Small intestine (tissue), 7 donors: ENCODE measurements at regions not wholly inside any gene's neighbourhood (a gene's known extent, or its start where the extent isn't known, plus 50 kb on each side); places are given as distances from the start of the nearest gene placed in this dataset.

Experiments used
- DNase-seq, 2 donors: peaks; one replicate each; pipeline versions ENCODE4 v3.0.0 to v3.0.0-alpha.2; 2013
- FAIRE-seq: peaks from 2 replicates; lab custom pipeline; 2012; peaks lifted over from hg19 to GRCh38; lab: Jason Lieb, UNC
- H3K27ac ChIP-seq, 3 donors: one replicate each; pipeline ENCODE4 v1.5.1; 2013; ENCODE audit warnings: low read length in 2 of 3, mild to moderate bottlenecking in 2 of 3, control low read depth in 1 of 3, inconsistent platforms in 1 of 3, low read depth in 1 of 3, moderate library complexity in 1 of 3
- H3K27me3 ChIP-seq, 3 donors: one replicate each; pipeline ENCODE4 v1.6.1; 2013; ENCODE audit warnings: low read length in 3 of 3, inconsistent platforms in 1 of 3; ENCODE audit not compliant: control insufficient read depth in 3 of 3, insufficient read depth in 3 of 3
- H3K36me3 ChIP-seq, 3 donors: one replicate each; pipeline ENCODE4 v1.6.1; 2013; ENCODE audit warnings: low read length in 3 of 3, inconsistent platforms in 1 of 3, low read depth in 1 of 3, mild to moderate bottlenecking in 1 of 3, moderate library complexity in 1 of 3; ENCODE audit not compliant: control insufficient read depth in 3 of 3, insufficient read depth in 2 of 3
- H3K4me1 ChIP-seq, 3 donors: one replicate each; pipeline ENCODE4 v1.6.1; 2013; ENCODE audit warnings: low read length in 2 of 3, inconsistent platforms in 1 of 3, low read depth in 1 of 3, mild to moderate bottlenecking in 1 of 3, moderate library complexity in 1 of 3; ENCODE audit not compliant: control insufficient read depth in 3 of 3, insufficient read depth in 2 of 3
- H3K4me3 ChIP-seq, 3 donors: one replicate each; pipeline ENCODE4 v1.5.1; 2013; ENCODE audit warnings: low read length in 3 of 3, control low read depth in 1 of 3, inconsistent platforms in 1 of 3, low read depth in 1 of 3, mild to moderate bottlenecking in 1 of 3, moderate library complexity in 1 of 3
- H3K9me3 ChIP-seq, 2 donors: one replicate each; pipeline ENCODE4 v1.6.1; 2013; ENCODE audit warnings: low read depth in 1 of 2, low read length in 1 of 2; ENCODE audit not compliant: control insufficient read depth in 2 of 2, insufficient read depth in 1 of 2
- WGBS, 3 donors: extraction: QIAGEN DNeasy Blood & Tissue Kit; methylation state at CpG; one replicate each; pipeline ENCODE4 v1.1.7; 2013; 5-methylcytosine and 5-hydroxymethylcytosine counted together
- donor health status: healthy with polysubstance abuse.
- donor health status: control.
- donor health status: control.
- donor health status: Bipolar disorder and iron deficiency.
- donor health status: healthy.

DNA sequence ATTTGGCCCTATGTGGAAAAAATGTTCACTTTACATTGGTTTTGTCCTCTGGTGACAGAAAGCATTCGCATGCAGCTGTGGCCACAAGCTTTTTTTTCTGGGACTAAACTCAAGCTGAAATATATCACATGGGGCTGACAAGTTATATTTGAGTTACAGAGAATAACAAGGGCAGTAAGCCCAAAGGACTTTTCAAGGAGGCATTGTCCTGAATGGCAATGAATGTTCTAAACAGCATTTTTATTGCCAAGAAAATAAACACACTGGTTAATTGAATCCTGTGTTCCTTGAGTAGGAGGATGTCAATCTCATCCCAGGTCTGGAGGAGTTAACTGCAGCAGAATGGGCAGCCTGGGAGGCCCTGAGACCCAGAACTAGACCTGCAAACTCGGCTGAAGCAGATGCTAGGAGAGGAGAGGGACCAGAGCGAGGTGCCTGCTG is 114.5 kb downstream of the COPRS start:
- WGBS, 3 donors: 44 to 66% (median 54%) methylated on average over 3 of the region's 3 CpGs
- H3K27me3 ChIP-seq: peaks cover 0 to 4% (median 0%) of the 10 kb centered on the region in 3 donors
- H3K36me3 ChIP-seq: no peaks in the 10 kb centered on the region
- H3K9me3 ChIP-seq: no peaks in the 10 kb centered on the region
- FAIRE-seq (no peak), DNase-seq (no peak)
- H3K27ac ChIP-seq: no peak overlapping the region
- H3K4me3 ChIP-seq: no peak overlapping the region
- H3K4me1 ChIP-seq: no peaks in the 10 kb centered on the region

DNA sequence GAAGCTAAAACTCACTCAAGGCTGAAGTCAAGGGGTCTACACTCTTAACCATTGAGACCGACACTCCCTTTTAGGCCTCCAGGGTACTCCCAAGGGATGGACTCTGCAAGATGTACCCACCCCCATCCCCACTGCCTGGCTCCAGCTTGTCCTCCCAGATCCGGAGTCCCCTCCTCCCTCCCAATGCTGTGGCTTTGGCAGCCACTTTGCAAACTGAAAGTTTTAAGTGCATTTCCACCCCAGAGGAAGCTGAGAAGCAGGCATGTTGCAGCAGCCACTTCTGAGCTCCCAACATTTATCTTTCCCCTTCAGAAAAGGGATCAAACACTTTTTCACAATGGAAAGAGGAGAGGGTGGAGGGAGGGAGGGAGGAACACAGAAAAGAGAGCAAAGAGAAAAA is 115.2 kb downstream of the COPRS start:
- 26 to 59% (median 54%) methylated on average over 2 of the region's 2 CpGs for WGBS, 3 donors
- FAIRE-seq (no peak), DNase-seq (no peak)
- H3K9me3 ChIP-seq: no peaks in the 10 kb centered on the region
- no peaks in the 10 kb centered on the region for H3K36me3 ChIP-seq
- peaks cover 0 to 4% (median 0%) of the 10 kb centered on the region in 3 donors for H3K27me3 ChIP-seq
- no peaks in the 10 kb centered on the region for H3K4me1 ChIP-seq
- no peak overlapping the region for H3K4me3 ChIP-seq
- no peak overlapping the region for H3K27ac ChIP-seq

DNA sequence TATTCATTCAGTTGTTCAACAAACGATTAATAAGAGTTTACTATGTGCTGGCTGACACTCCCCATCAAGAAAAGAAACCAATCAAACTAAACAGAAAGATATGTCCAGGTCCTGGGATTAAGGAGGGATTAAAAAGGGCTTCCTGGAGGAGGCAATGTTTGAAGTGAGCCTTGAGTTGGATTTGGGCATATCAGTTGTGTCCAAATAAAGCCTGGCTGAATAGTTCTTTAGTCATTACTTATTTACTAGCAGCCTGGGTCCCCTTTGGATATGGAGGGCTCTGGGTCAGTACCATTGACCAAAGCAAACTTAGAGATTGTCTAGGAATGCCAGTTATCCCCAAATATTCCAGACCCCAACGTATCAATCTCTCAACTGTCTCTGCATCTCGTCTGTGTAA is 117.7 kb downstream of the COPRS start:
- Histone ChIP-seq H3K9me3 (no peaks in the 10 kb centered on the region), H3K27me3 (peaks cover 0 to 4% (median 0%) of the 10 kb centered on the region in 3 donors), H3K36me3 (no peaks in the 10 kb centered on the region), H3K27ac (no peak overlapping the region), H3K4me3 (no peak overlapping the region), H3K4me1 (no peaks in the 10 kb centered on the region)
- WGBS, 3 donors: 66 to 74% (median 73%) methylated on average over 3 of the region's 3 CpGs
- FAIRE-seq: no peak
- no peak for DNase-seq

DNA sequence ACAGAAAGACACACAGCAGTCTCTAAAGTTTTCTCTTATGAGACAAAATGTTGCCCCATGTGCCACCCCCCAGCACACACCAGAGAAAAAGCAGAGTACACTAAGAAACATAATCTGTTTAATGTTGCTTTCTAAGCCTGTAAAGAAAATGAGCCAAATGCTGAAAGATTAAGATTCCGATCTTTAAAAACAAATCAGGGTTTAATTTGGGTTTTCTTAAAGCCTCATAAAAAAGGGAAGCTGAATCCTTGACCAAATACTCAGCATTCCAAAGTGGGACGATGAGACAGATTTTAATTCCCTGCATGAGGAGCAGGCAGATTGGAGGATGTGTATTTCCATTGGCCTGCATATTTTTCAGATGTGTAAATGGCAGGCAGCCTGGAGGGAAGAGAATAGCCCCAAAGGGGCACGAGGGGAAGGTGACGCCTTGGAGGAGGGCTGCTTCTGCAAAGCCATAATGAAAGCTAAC is 118.4 kb downstream of the COPRS start:
- FAIRE-seq: no peak
- no peaks in the 10 kb centered on the region for H3K9me3 ChIP-seq
- H3K36me3 ChIP-seq: no peaks in the 10 kb centered on the region
- H3K4me3 ChIP-seq: no peak overlapping the region
- H3K27ac ChIP-seq: no peak overlapping the region
- WGBS, 3 donors: 56 to 78% (median 64%) methylated on average over 4 of the region's 4 CpGs
- no peaks in the 10 kb centered on the region for H3K4me1 ChIP-seq
- no peak for DNase-seq
- peaks cover 0 to 2% (median 0%) of the 10 kb centered on the region in 3 donors for H3K27me3 ChIP-seq

DNA sequence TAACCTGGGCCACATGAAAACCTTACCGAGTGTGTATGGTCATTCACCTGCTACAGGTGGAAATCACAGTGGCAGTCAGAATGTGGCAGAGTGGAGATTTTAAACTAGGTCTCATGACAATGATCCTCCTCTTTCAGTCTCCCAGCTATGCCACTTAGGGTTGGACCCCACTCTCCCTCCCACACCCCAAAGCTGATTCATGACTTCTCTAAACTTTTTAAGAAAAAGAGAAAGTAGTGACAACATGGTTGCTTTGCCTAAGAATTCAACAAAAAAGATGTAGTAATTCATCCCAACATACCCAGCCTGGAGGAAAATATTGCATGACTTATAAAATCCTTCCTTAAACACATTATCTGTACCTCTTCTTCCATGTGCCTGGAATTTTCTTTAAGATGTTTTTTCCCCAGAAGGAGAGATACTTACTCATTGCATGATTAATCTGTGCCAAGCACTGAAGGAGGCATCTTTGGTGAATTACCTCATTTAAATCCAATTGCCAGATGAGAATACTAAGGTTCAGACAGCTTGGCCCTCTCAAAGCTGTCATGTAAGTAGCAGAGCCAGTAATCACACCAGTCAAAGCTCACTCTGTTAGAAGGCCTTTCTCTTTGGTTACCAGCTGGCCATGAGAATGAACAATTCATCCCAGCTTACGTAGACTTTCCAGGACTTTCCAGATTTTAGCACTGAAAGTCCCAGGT is 119.9 kb downstream of the COPRS start:
- FAIRE-seq (no peak), DNase-seq (no peak)
- Histone ChIP-seq H3K4me1 (no peaks in the 10 kb centered on the region), H3K27me3 (peaks cover 0 to 2% (median 0%) of the 10 kb centered on the region in 3 donors), H3K27ac (no peak overlapping the region), H3K4me3 (no peak overlapping the region), H3K9me3 (no peaks in the 10 kb centered on the region), H3K36me3 (no peaks in the 10 kb centered on the region)
- 73 to 86% (median 80%) methylated on average over 2 of the region's 2 CpGs for WGBS, 3 donors

DNA sequence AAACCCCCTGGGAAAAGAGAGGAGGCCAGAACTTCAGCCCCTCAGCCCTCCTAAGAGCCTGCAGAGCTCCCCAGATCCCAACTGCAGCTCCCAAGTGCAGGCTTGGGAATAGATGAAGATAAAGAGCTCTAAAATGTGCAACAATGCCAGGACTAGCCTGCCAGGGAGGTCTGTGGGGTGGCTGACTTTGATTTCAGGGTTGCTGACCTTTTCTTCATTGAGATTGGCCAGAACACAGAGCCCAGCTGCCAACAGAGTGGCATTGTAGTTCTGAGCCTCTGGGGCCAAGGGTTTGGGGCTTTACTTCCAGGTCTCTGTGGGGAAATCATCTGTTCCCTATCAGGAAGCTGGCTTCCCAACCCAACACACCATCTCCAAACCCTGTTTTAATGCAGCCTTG is 120.6 kb downstream of the COPRS start:
- H3K36me3 ChIP-seq: no peaks in the 10 kb centered on the region
- FAIRE-seq (no peak), DNase-seq (no peak)
- no peak overlapping the region for H3K4me3 ChIP-seq
- no peaks in the 10 kb centered on the region for H3K4me1 ChIP-seq
- H3K27me3 ChIP-seq: peaks cover 0 to 2% (median 0%) of the 10 kb centered on the region in 3 donors
- no peak overlapping the region for H3K27ac ChIP-seq
- H3K9me3 ChIP-seq: no peaks in the 10 kb centered on the region

DNA sequence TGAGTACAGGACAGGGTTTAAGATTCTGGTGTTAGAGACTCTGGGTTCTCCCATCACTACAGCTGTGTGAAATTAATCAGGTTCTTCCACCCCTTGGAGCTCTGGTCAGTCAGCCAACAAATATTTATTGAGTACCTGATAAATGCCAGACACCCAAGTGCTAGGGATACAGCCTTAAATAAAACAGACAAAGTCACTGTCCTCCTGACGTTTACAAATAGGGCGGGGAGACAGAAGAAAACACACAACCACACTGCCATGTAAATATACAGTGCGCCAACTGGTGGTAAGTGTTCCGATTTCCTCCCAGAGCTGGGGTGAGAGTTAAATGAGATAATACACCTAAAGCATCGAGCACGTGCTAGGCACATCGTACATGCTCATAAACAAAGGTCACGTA is 121.0 kb downstream of the COPRS start:
- no peaks in the 10 kb centered on the region for H3K4me1 ChIP-seq
- H3K36me3 ChIP-seq: no peaks in the 10 kb centered on the region
- H3K27me3 ChIP-seq: no peaks in the 10 kb centered on the region
- H3K4me3 ChIP-seq: no peak overlapping the region
- peak in 1 of 2 donors; percentile 17 for DNase-seq
- 75 to 77% (median 76%) methylated on average over 8 of the region's 8 CpGs for WGBS, 3 donors
- no peak for FAIRE-seq
- no peak overlapping the region for H3K27ac ChIP-seq
- H3K9me3 ChIP-seq: no peaks in the 10 kb centered on the region

DNA sequence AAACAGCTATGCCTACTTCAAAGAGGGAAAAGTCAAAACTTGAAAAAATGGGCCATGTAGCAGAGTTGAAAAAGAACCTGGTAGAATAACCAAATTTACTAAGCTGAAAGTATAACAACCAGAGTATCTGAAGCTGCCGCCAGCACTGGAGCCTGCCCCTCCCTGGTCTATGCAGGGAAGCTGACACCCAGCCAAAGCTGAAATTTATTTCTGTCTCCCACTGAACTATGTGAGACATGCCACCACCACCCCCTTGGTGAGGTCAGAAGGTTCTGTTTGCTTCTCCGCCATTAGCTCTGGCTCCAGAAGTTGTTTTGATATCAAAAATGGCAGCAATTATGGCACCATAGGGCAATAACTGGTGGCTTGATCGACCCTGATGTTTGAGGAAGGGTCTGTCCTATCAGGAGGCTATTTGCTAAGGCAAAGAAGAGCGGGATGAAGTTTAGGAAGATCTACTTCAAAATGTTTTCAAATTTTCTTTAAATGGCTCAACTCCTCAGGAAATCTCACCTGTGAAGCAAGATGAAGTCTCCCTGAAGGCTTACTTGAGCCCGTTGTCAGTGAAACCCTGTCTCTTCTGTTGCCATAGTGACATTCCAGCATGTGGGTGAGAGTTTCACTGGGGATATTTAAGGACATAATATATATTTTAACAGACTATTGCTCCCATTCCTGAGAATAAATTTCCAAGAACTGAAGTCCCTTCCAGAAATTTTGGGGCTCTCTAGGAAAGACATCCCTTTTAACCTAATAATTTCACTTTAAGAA is 122.0 kb downstream of the COPRS start:
- Histone ChIP-seq H3K4me1 (no peaks in the 10 kb centered on the region), H3K4me3 (no peak overlapping the region), H3K36me3 (no peaks in the 10 kb centered on the region), H3K27me3 (no peaks in the 10 kb centered on the region), H3K9me3 (no peaks in the 10 kb centered on the region), H3K27ac (no peak overlapping the region)
- FAIRE-seq: no peak
- 54 to 71% (median 64%) methylated on average over 5 of the region's 5 CpGs for WGBS, 3 donors
- no peak for DNase-seq
